ENCODE measurements at regions not wholly inside any gene's neighbourhood (a gene's known extent, or its start where the extent isn't known, plus 50 kb on each side); places are given as distances from the start of the nearest gene placed in this dataset.
"Not testable (repeated sequence)": the region's sequence is repeated elsewhere in the genome, so short reads cannot be mapped to it uniquely, and the experiment has no call there.

GRCh38 chr7:67890316-67890715 is 893.7 kb downstream of the TYW1 start:
- intact Hi-C loops (cut with micrococcal nuclease), result no loop called here
- no peaks in the 10 kb centered on the region for H3K4me1 Mint-ChIP-seq (ENCODE audit: low read depth)
- H3K27ac Mint-ChIP-seq, result no peak overlapping the region
- DNase-seq (ENCODE audit: low spot score), result no peak
- H3K4me3 Mint-ChIP-seq (ENCODE audit: low read depth), result no peak overlapping the region
- H3K27me3 Mint-ChIP-seq (ENCODE audit: low read depth), result no peaks in the 10 kb centered on the region
- no peaks in the 10 kb centered on the region for H3K36me3 Mint-ChIP-seq (ENCODE audit: low read depth)
- peaks cover 49% of the 10 kb centered on the region for H3K9me3 Mint-ChIP-seq

- Mint-ChIP-seq H3K36me3 (ENCODE audit: low read depth) (no peaks in the 10 kb centered on the region), H3K4me3 (ENCODE audit: low read depth) (no peak overlapping the region), H3K27ac (no peak overlapping the region), H3K9me3 (peaks cover 62% of the 10 kb centered on the region), H3K27me3 (ENCODE audit: low read depth) (no peaks in the 10 kb centered on the region), H3K4me1 (ENCODE audit: low read depth) (no peaks in the 10 kb centered on the region)
- no peak for DNase-seq (ENCODE audit: low spot score)
- intact Hi-C loops (cut with micrococcal nuclease), result no loop called here
Observed at GRCh38 chr7:67894746-67895145, 898.1 kb downstream of the TYW1 start.

- intact Hi-C loops (cut with micrococcal nuclease), result no loop called here
- DNase-seq (ENCODE audit: low spot score), result no peak
- no peaks in the 10 kb centered on the region for H3K4me1 Mint-ChIP-seq (ENCODE audit: low read depth)
- H3K27me3 Mint-ChIP-seq (ENCODE audit: low read depth), result no peaks in the 10 kb centered on the region
- H3K36me3 Mint-ChIP-seq (ENCODE audit: low read depth), result no peaks in the 10 kb centered on the region
- no peak overlapping the region for H3K27ac Mint-ChIP-seq
- no peak overlapping the region for H3K4me3 Mint-ChIP-seq (ENCODE audit: low read depth)
- peaks cover 57% of the 10 kb centered on the region for H3K9me3 Mint-ChIP-seq
Observed at GRCh38 chr7:67896721-67897120, 900.1 kb downstream of the TYW1 start.

GRCh38 chr7:67900456-67900855 is 903.8 kb downstream of the TYW1 start:
- peaks cover 55% of the 10 kb centered on the region for H3K9me3 Mint-ChIP-seq
- H3K4me1 Mint-ChIP-seq (ENCODE audit: low read depth), result no peaks in the 10 kb centered on the region
- H3K4me3 Mint-ChIP-seq (ENCODE audit: low read depth), result no peak overlapping the region
- no peaks in the 10 kb centered on the region for H3K27me3 Mint-ChIP-seq (ENCODE audit: low read depth)
- DNase-seq (ENCODE audit: low spot score), result no peak
- no peaks in the 10 kb centered on the region for H3K36me3 Mint-ChIP-seq (ENCODE audit: low read depth)
- intact Hi-C loops (cut with micrococcal nuclease), result no loop called here
- H3K27ac Mint-ChIP-seq, result no peak overlapping the region

GRCh38 chr7:67901808-67902480 is 905.3 kb downstream of the TYW1 start:
- no peaks in the 10 kb centered on the region for H3K36me3 Mint-ChIP-seq (ENCODE audit: low read depth)
- peaks cover 54% of the 10 kb centered on the region for H3K9me3 Mint-ChIP-seq
- intact Hi-C loops (cut with micrococcal nuclease), result no loop called here
- no peak overlapping the region for H3K27ac Mint-ChIP-seq
- no peak for DNase-seq (ENCODE audit: low spot score)
- no peaks in the 10 kb centered on the region for H3K4me1 Mint-ChIP-seq (ENCODE audit: low read depth)
- H3K27me3 Mint-ChIP-seq (ENCODE audit: low read depth), result no peaks in the 10 kb centered on the region
- no peak overlapping the region for H3K4me3 Mint-ChIP-seq (ENCODE audit: low read depth)

GRCh38 chr7:67907792-67908191 is 911.2 kb downstream of the TYW1 start:
- Mint-ChIP-seq H3K27ac (no peak overlapping the region), H3K4me3 (ENCODE audit: low read depth) (no peak overlapping the region), H3K27me3 (ENCODE audit: low read depth) (no peaks in the 10 kb centered on the region), H3K4me1 (ENCODE audit: low read depth) (no peaks in the 10 kb centered on the region), H3K9me3 (peaks cover 61% of the 10 kb centered on the region), H3K36me3 (ENCODE audit: low read depth) (no peaks in the 10 kb centered on the region)
- intact Hi-C loops (cut with micrococcal nuclease), result no loop called here
- no peak for DNase-seq (ENCODE audit: low spot score)

GRCh38 chr7:67912437-67912836 is 915.8 kb downstream of the TYW1 start:
- Mint-ChIP-seq H3K4me3 (ENCODE audit: low read depth) (no peak overlapping the region), H3K36me3 (ENCODE audit: low read depth) (no peaks in the 10 kb centered on the region), H3K4me1 (ENCODE audit: low read depth) (no peaks in the 10 kb centered on the region), H3K27me3 (ENCODE audit: low read depth) (no peaks in the 10 kb centered on the region), H3K9me3 (peaks cover 66% of the 10 kb centered on the region), H3K27ac (no peak overlapping the region)
- intact Hi-C loops (cut with micrococcal nuclease), result no loop called here
- no peak for DNase-seq (ENCODE audit: low spot score)

GRCh38 chr7:67913604-67914003 is 917.0 kb downstream of the TYW1 start:
- Mint-ChIP-seq H3K9me3 (peaks cover 65% of the 10 kb centered on the region), H3K27me3 (ENCODE audit: low read depth) (no peaks in the 10 kb centered on the region), H3K36me3 (ENCODE audit: low read depth) (no peaks in the 10 kb centered on the region), H3K4me3 (ENCODE audit: low read depth) (no peak overlapping the region), H3K4me1 (ENCODE audit: low read depth) (no peaks in the 10 kb centered on the region), H3K27ac (no peak overlapping the region)
- DNase-seq (ENCODE audit: low spot score), result no peak
- intact Hi-C loops (cut with micrococcal nuclease), result no loop called here

- H3K27ac Mint-ChIP-seq; intact Hi-C loops (cut with micrococcal nuclease): not testable (repeated sequence)
Observed at GRCh38 chr7:67916111-67916510, 919.5 kb downstream of the TYW1 start.

GRCh38 chr7:67916571-67917436 is 920.2 kb downstream of the TYW1 start:
- H3K27me3 Mint-ChIP-seq (ENCODE audit: low read depth), result no peaks in the 10 kb centered on the region
- no peak for DNase-seq (ENCODE audit: low spot score)
- H3K27ac Mint-ChIP-seq, result no peak overlapping the region
- H3K4me1 Mint-ChIP-seq (ENCODE audit: low read depth), result no peaks in the 10 kb centered on the region
- intact Hi-C loops (cut with micrococcal nuclease), result no loop called here
- H3K4me3 Mint-ChIP-seq (ENCODE audit: low read depth), result no peak overlapping the region
- peaks cover 68% of the 10 kb centered on the region for H3K9me3 Mint-ChIP-seq
- no peaks in the 10 kb centered on the region for H3K36me3 Mint-ChIP-seq (ENCODE audit: low read depth)

More at GRCh38 chr7:67916111-67916510, 919.5 kb downstream of the TYW1 start:
- H3K9me3 Mint-ChIP-seq, result peaks cover 64% of the 10 kb centered on the region
- not testable (repeated sequence) for H3K4me1 Mint-ChIP-seq (ENCODE audit: low read depth); DNase-seq (ENCODE audit: low spot score); H3K27me3 Mint-ChIP-seq (ENCODE audit: low read depth); H3K4me3 Mint-ChIP-seq (ENCODE audit: low read depth); H3K36me3 Mint-ChIP-seq (ENCODE audit: low read depth)

GRCh38 chr7:67917437-67917755 is 920.8 kb downstream of the TYW1 start:
- Mint-ChIP-seq H3K4me1 (ENCODE audit: low read depth) (no peaks in the 10 kb centered on the region), H3K27ac (no peak overlapping the region), H3K36me3 (ENCODE audit: low read depth) (no peaks in the 10 kb centered on the region), H3K9me3 (peaks cover 72% of the 10 kb centered on the region), H3K27me3 (ENCODE audit: low read depth) (no peaks in the 10 kb centered on the region), H3K4me3 (ENCODE audit: low read depth) (no peak overlapping the region)
- intact Hi-C loops (cut with micrococcal nuclease), result no loop called here
- no peak for DNase-seq (ENCODE audit: low spot score)

GRCh38 chr7:67918158-67918557 is 921.5 kb downstream of the TYW1 start:
- Mint-ChIP-seq H3K36me3 (ENCODE audit: low read depth) (no peaks in the 10 kb centered on the region), H3K4me1 (ENCODE audit: low read depth) (no peaks in the 10 kb centered on the region), H3K27me3 (ENCODE audit: low read depth) (no peaks in the 10 kb centered on the region), H3K4me3 (ENCODE audit: low read depth) (no peak overlapping the region), H3K9me3 (peaks cover 70% of the 10 kb centered on the region), H3K27ac (no peak overlapping the region)
- intact Hi-C loops (cut with micrococcal nuclease), result no loop called here
- no peak for DNase-seq (ENCODE audit: low spot score)

- no peak overlapping the region for H3K27ac Mint-ChIP-seq
- peaks cover 62% of the 10 kb centered on the region for H3K9me3 Mint-ChIP-seq
- no peak for DNase-seq (ENCODE audit: low spot score)
- no peak overlapping the region for H3K4me3 Mint-ChIP-seq (ENCODE audit: low read depth)
- H3K4me1 Mint-ChIP-seq (ENCODE audit: low read depth), result no peaks in the 10 kb centered on the region
- H3K36me3 Mint-ChIP-seq (ENCODE audit: low read depth), result no peaks in the 10 kb centered on the region
- no peaks in the 10 kb centered on the region for H3K27me3 Mint-ChIP-seq (ENCODE audit: low read depth)
- intact Hi-C loops (cut with micrococcal nuclease), result no loop called here
Observed at GRCh38 chr7:67923286-67923685, 926.7 kb downstream of the TYW1 start.
